Mesenchymal stem cell (in vitro differentiated cells and primary cell): ENCODE measurements at regions not wholly inside any gene's neighbourhood (a gene's known extent, or its start where the extent isn't known, plus 50 kb on each side); places are given as distances from the start of the nearest gene placed in this dataset.

Source experiments
- DNase-seq: peaks from one replicate; pipeline ENCODE4 v3.0.0-alpha.2; 2013
- H2AFZ ChIP-seq: one replicate; pipeline ENCODE4 v1.6.1; 2013; ENCODE audit warnings: low read depth, mild to moderate bottlenecking, control low read depth, inconsistent platforms, low read length, moderate library complexity
- H2AK5ac ChIP-seq: 2 replicates; pipeline ENCODE4 v1.6.1; 2013; ENCODE audit warnings: low read length, moderate library complexity, mild to moderate bottlenecking, inconsistent platforms; ENCODE audit not compliant: severe bottlenecking
- H2BK120ac ChIP-seq: one replicate; pipeline ENCODE4 v1.6.1; 2013; ENCODE audit warnings: low read depth, mild to moderate bottlenecking, inconsistent platforms, low read length, moderate library complexity
- H2BK12ac ChIP-seq, 2 experiments: one replicate each; pipeline ENCODE4 v1.6.1; 2013; ENCODE audit warnings: inconsistent platforms in 2 of 2, low read length in 2 of 2, mild to moderate bottlenecking in 2 of 2, moderate library complexity in 2 of 2, control low read depth in 1 of 2
- H2BK15ac ChIP-seq: one replicate; pipeline ENCODE4 v1.6.1; 2013; ENCODE audit warnings: mild to moderate bottlenecking, low read depth, inconsistent platforms; ENCODE audit not compliant: poor library complexity, severe bottlenecking
- H2BK5ac ChIP-seq: 2 replicates; pipeline ENCODE4 v1.6.1; 2013; ENCODE audit warnings: low read depth, mild to moderate bottlenecking, low read length, control low read depth, inconsistent platforms; ENCODE audit not compliant: poor library complexity, severe bottlenecking
- H3K14ac ChIP-seq, 2 experiments: one replicate each; pipeline ENCODE4 v1.6.1; 2013; ENCODE audit warnings: inconsistent platforms in 2 of 2, low read length in 2 of 2, control low read depth in 1 of 2, mild to moderate bottlenecking in 1 of 2, moderate library complexity in 1 of 2
- H3K18ac ChIP-seq, 2 experiments: one replicate each; pipeline ENCODE4 v1.6.1; 2013; ENCODE audit warnings: inconsistent platforms in 2 of 2, low read length in 2 of 2, control low read depth in 1 of 2, low read depth in 1 of 2, mild to moderate bottlenecking in 1 of 2
- H3K23ac ChIP-seq, 2 experiments: one replicate each; pipeline ENCODE4 v1.6.1; 2013; ENCODE audit warnings: inconsistent platforms in 2 of 2, low read length in 2 of 2, mild to moderate bottlenecking in 2 of 2, moderate library complexity in 2 of 2, control low read depth in 1 of 2
- H3K27ac ChIP-seq: 2 replicates; pipeline ENCODE4 v1.5.1; 2013; ENCODE audit warnings: mild to moderate bottlenecking, moderate library complexity, low read length, control low read depth, inconsistent platforms; ENCODE audit not compliant: poor library complexity, severe bottlenecking
- H3K27me3 ChIP-seq, 2 experiments: 2 replicates each; pipeline versions ENCODE4 v1.6.1 to v1.7.0; 2013; ENCODE audit warnings: low read length in 2 of 2, mild to moderate bottlenecking in 2 of 2, moderate library complexity in 2 of 2, control low read depth in 1 of 2, inconsistent platforms in 1 of 2; ENCODE audit not compliant: control insufficient read depth in 1 of 2, insufficient read depth in 1 of 2
- H3K36me3 ChIP-seq, 2 experiments: 2 replicates each; pipeline versions ENCODE4 v1.6.1 to v1.7.0; 2013; ENCODE audit warnings: low read length in 2 of 2, control low read depth in 1 of 2, inconsistent platforms in 1 of 2, low read depth in 1 of 2, mild to moderate bottlenecking in 1 of 2; ENCODE audit not compliant: insufficient read depth in 2 of 2, control insufficient read depth in 1 of 2
- H3K4ac ChIP-seq, 2 experiments: one replicate each; pipeline ENCODE4 v1.6.1; 2013; ENCODE audit warnings: inconsistent platforms in 2 of 2, low read length in 2 of 2, mild to moderate bottlenecking in 2 of 2, moderate library complexity in 2 of 2, control low read depth in 1 of 2, low read depth in 1 of 2
- H3K4me1 ChIP-seq: 2 replicates; pipeline ENCODE4 v1.6.1; 2013; ENCODE audit warnings: low read depth, low read length, control low read depth; ENCODE audit not compliant: control insufficient read depth, insufficient read depth
- H3K4me2 ChIP-seq: 2 replicates; pipeline ENCODE4 v1.6.1; 2013; ENCODE audit warnings: low read length, mild to moderate bottlenecking, inconsistent platforms; ENCODE audit not compliant: poor library complexity, severe bottlenecking
- H3K4me3 ChIP-seq, 2 experiments: 2 replicates each; pipeline versions ENCODE4 v1.5.1 to v1.7.0; 2013; ENCODE audit warnings: low read length in 2 of 2, mild to moderate bottlenecking in 2 of 2, control low read depth in 1 of 2, low read depth in 1 of 2; ENCODE audit not compliant: insufficient read depth in 1 of 2
- H3K79me1 ChIP-seq: replicated peaks from 2 replicates; pipeline ENCODE4 v1.6.1; 2013; ENCODE audit warnings: mild to moderate bottlenecking, control low read depth, low read length, inconsistent platforms; ENCODE audit not compliant: poor library complexity, severe bottlenecking
- H3K9ac ChIP-seq: 2 replicates; pipeline ENCODE4 v1.7.0; 2013; ENCODE audit warnings: mild to moderate bottlenecking, low read length, moderate library complexity
- H3K9me3 ChIP-seq: 2 replicates; pipeline ENCODE4 v1.7.0; 2013; ENCODE audit warnings: mild to moderate bottlenecking, low read length; ENCODE audit not compliant: control insufficient read depth
- H4K8ac ChIP-seq: one replicate; pipeline ENCODE4 v1.6.1; 2013; ENCODE audit warnings: inconsistent platforms, mild to moderate bottlenecking, low read length, moderate library complexity
- H4K91ac ChIP-seq: one replicate; pipeline ENCODE4 v1.6.1; 2013; ENCODE audit warnings: mild to moderate bottlenecking, low read length, inconsistent platforms
- WGBS: methylation state at CpG from one replicate; pipeline ENCODE4 v1.1.7; 2013; ENCODE audit warnings: mixed read lengths; 5-methylcytosine and 5-hydroxymethylcytosine counted together

GRCh38 chr22:49081261-49081666, 746.4 kb downstream of the BRD1 start:
- H3K18ac ChIP-seq: no peak overlapping the region
- H3K79me1 ChIP-seq: no peaks in the 10 kb centered on the region
- H3K14ac ChIP-seq: no peak overlapping the region
- H2BK120ac ChIP-seq: no peak overlapping the region
- no peak overlapping the region for H2BK5ac ChIP-seq
- no peak overlapping the region for H3K9ac ChIP-seq
- no peak overlapping the region for H3K27ac ChIP-seq
- peak overlapping the region; percentile 39 for H4K91ac ChIP-seq
- no peak for DNase-seq
- no peak overlapping the region for H2BK15ac ChIP-seq
- H2BK12ac ChIP-seq: no peak overlapping the region
- no peak overlapping the region for H2AK5ac ChIP-seq
- WGBS: 82% methylated on average over 12 of the region's 12 CpGs
- H3K9me3 ChIP-seq: no peaks in the 10 kb centered on the region
- no peak overlapping the region for H3K4me3 ChIP-seq
- H3K4ac ChIP-seq: no peak overlapping the region
- no peak overlapping the region for H2AFZ ChIP-seq
- peaks cover 0 to 3% of the 10 kb centered on the region in 2 experiments for H3K27me3 ChIP-seq
- no peaks in the 10 kb centered on the region for H3K4me1 ChIP-seq
- H3K36me3 ChIP-seq: no peaks in the 10 kb centered on the region
- H3K23ac ChIP-seq: no peak overlapping the region
- H3K4me2 ChIP-seq: no peak overlapping the region
- no peak overlapping the region for H4K8ac ChIP-seq

GRCh38 chr22:49080631-49081030, 747.0 kb downstream of the BRD1 start:
- H3K79me1 ChIP-seq: no peaks in the 10 kb centered on the region
- H2BK12ac ChIP-seq: no peak overlapping the region
- H3K36me3 ChIP-seq: no peaks in the 10 kb centered on the region
- H3K9ac ChIP-seq: no peak overlapping the region
- no peaks in the 10 kb centered on the region for H3K9me3 ChIP-seq
- no peak overlapping the region for H3K4me3 ChIP-seq
- no peak overlapping the region for H3K18ac ChIP-seq
- no peak overlapping the region for H4K8ac ChIP-seq
- no peak overlapping the region for H2AK5ac ChIP-seq
- no peak overlapping the region for H3K23ac ChIP-seq
- peaks cover 0 to 3% of the 10 kb centered on the region in 2 experiments for H3K27me3 ChIP-seq
- no peak overlapping the region for H4K91ac ChIP-seq
- H3K4ac ChIP-seq: no peak overlapping the region
- WGBS: 88% methylated on average over 12 of the region's 14 CpGs
- H3K14ac ChIP-seq: no peak overlapping the region
- no peak overlapping the region for H2AFZ ChIP-seq
- no peak for DNase-seq
- H2BK5ac ChIP-seq: no peak overlapping the region
- no peak overlapping the region for H3K4me2 ChIP-seq
- H3K27ac ChIP-seq: no peak overlapping the region
- H3K4me1 ChIP-seq: no peaks in the 10 kb centered on the region
- H2BK15ac ChIP-seq: no peak overlapping the region
- no peak overlapping the region for H2BK120ac ChIP-seq

DNA sequence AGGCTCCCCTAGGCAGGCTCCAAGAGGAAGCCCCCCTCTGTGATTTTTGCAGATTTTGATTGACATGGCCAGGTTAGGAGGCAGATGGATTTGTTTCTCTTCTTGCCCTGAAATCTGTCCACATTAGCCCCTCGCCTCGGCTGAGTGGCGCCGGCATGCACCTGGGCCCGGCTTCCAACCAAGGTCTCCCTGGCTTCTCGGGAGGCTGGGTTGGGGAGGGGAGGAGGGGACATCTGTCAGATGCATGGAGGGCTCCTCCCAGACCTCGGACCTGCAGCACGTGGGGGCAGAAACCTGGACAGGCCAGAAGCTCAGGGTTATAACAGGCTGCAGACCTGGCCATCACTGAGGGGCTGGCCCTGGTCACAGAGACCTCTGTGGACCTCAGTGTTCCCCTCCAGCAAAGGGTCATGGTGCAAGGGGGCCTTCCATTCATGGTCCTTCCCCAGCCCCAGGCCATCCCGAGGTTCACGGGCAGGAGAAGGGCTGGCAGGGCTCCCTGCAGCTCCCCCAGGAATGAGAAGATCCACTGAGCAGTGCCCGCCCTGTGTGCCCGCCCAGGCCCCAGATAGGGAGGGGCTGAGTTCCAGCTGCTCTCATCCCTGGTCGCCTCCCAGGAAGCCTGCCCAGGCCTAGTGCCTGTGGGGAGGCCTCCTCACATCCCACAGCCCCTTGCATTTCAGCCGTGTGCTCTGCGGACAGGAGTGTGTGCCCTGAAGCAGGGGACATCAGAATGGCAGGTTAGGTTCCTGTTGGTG, 747.8 kb downstream of the BRD1 start:
- no peak overlapping the region for H3K4me2 ChIP-seq
- no peak overlapping the region for H3K23ac ChIP-seq
- H2AFZ ChIP-seq: no peak overlapping the region
- H3K9ac ChIP-seq: no peak overlapping the region
- no peak overlapping the region for H3K18ac ChIP-seq
- H4K8ac ChIP-seq: no peak overlapping the region
- H3K36me3 ChIP-seq: no peaks in the 10 kb centered on the region
- no peak overlapping the region for H2BK15ac ChIP-seq
- DNase-seq: no peak
- H3K27me3 ChIP-seq: peaks cover 0 to 3% of the 10 kb centered on the region in 2 experiments
- no peaks in the 10 kb centered on the region for H3K4me1 ChIP-seq
- no peaks in the 10 kb centered on the region for H3K79me1 ChIP-seq
- H2AK5ac ChIP-seq: no peak overlapping the region
- no peak overlapping the region for H3K14ac ChIP-seq
- no peak overlapping the region for H2BK12ac ChIP-seq
- no peak overlapping the region for H3K27ac ChIP-seq
- H4K91ac ChIP-seq: no peak overlapping the region
- 74% methylated on average over 14 of the region's 15 CpGs for WGBS
- no peak overlapping the region for H2BK5ac ChIP-seq
- H3K4me3 ChIP-seq: no peak overlapping the region
- no peak overlapping the region for H3K4ac ChIP-seq
- H2BK120ac ChIP-seq: no peak overlapping the region
- no peaks in the 10 kb centered on the region for H3K9me3 ChIP-seq

- no peak overlapping the region for H3K4ac ChIP-seq
- WGBS: 74% methylated on average over 22 of the region's 22 CpGs
- no peak overlapping the region for H3K4me3 ChIP-seq
- no peak overlapping the region for H2BK5ac ChIP-seq
- no peak overlapping the region for H2BK15ac ChIP-seq
- no peaks in the 10 kb centered on the region for H3K79me1 ChIP-seq
- H3K18ac ChIP-seq: no peak overlapping the region
- no peak overlapping the region for H3K23ac ChIP-seq
- H3K27ac ChIP-seq: no peak overlapping the region
- no peak overlapping the region for H2BK12ac ChIP-seq
- H4K91ac ChIP-seq: no peak overlapping the region
- no peak for DNase-seq
- no peaks in the 10 kb centered on the region for H3K9me3 ChIP-seq
- no peak overlapping the region for H2BK120ac ChIP-seq
- H3K4me1 ChIP-seq: no peaks in the 10 kb centered on the region
- no peak overlapping the region for H2AK5ac ChIP-seq
- H2AFZ ChIP-seq: no peak overlapping the region
- H3K14ac ChIP-seq: no peak overlapping the region
- no peak overlapping the region for H3K9ac ChIP-seq
- peaks cover 0 to 3% of the 10 kb centered on the region in 2 experiments for H3K27me3 ChIP-seq
- no peaks in the 10 kb centered on the region for H3K36me3 ChIP-seq
- H3K4me2 ChIP-seq: no peak overlapping the region
- H4K8ac ChIP-seq: no peak overlapping the region
These were observed 748.5 kb downstream of the BRD1 start for GRCh38 chr22:49079027-49079725.
